SJSA1 (cell line): ENCODE measurements at regions not wholly inside any gene's neighbourhood (a gene's known extent, or its start where the extent isn't known, plus 50 kb on each side); places are given as distances from the start of the nearest gene placed in this dataset.
A peak's percentile ranks its signal among the peaks of the same experiment; 100 is the strongest.

Source experiments
- DNase-seq, 2 experiments: peaks; one replicate each; pipeline ENCODE4 v3.0.0-alpha.2; 2015 to 2020; ENCODE audit warnings: low spot score in 2 of 2, low read depth in 1 of 2
- H3K27ac ChIP-seq: fragments of 250-450 bp; sonication (Bioruptor Pico); 2 replicates; pipeline ENCODE4 v1.5.1; 2020; ENCODE audit warnings: mild to moderate bottlenecking, moderate library complexity
- H3K27me3 ChIP-seq: fragments of 250-450 bp; sonication (Bioruptor Pico); replicated peaks from 2 replicates; pipeline ENCODE4 v1.5.1; 2020; ENCODE audit warnings: mild to moderate bottlenecking, moderate library complexity
- H3K36me3 ChIP-seq: fragments of 250-450 bp; sonication (Bioruptor Pico); 2 replicates; pipeline ENCODE4 v1.5.1; 2020; ENCODE audit warnings: mild to moderate bottlenecking
- H3K4me1 ChIP-seq: fragments of 250-450 bp; sonication (Bioruptor Pico); replicated peaks from 2 replicates; pipeline ENCODE4 v1.6.1; 2021; ENCODE audit warnings: mild to moderate bottlenecking
- H3K4me3 ChIP-seq: fragments of 250-450 bp; sonication (Bioruptor Pico); 2 replicates; pipeline ENCODE4 v1.5.1; 2020; ENCODE audit warnings: mild to moderate bottlenecking
- H3K9me3 ChIP-seq: fragments of 250-450 bp; sonication (Bioruptor Pico); replicated peaks from 2 replicates; pipeline ENCODE4 v1.5.1; 2020; ENCODE audit warnings: mild to moderate bottlenecking

GRCh38 chr6:166040292-166040691 is 127.4 kb downstream of the TBXT start:
- Histone ChIP-seq H3K36me3 (no peaks in the 10 kb centered on the region), H3K27ac (no peak overlapping the region), H3K4me3 (no peak overlapping the region), H3K9me3 (no peaks in the 10 kb centered on the region), H3K4me1 (peaks cover 3% of the 10 kb centered on the region), H3K27me3 (no peaks in the 10 kb centered on the region)
- DNase-seq: no peak

- Histone ChIP-seq H3K4me3 (no peak overlapping the region), H3K27me3 (no peaks in the 10 kb centered on the region), H3K36me3 (no peaks in the 10 kb centered on the region), H3K4me1 (peaks cover 7% of the 10 kb centered on the region; the same call in 1 of the 2 replicates), H3K9me3 (no peaks in the 10 kb centered on the region), H3K27ac (no peak overlapping the region)
- DNase-seq: no peak
Measured at GRCh38 chr6:166036316-166037095, 131.1 kb downstream of the TBXT start.

GRCh38 chr6:166032366-166033200 is 135.1 kb downstream of the TBXT start:
- Histone ChIP-seq H3K4me3 (no peak overlapping the region), H3K4me1 (peaks cover 26% of the 10 kb centered on the region), H3K36me3 (no peaks in the 10 kb centered on the region), H3K27ac (no peak overlapping the region), H3K9me3 (no peaks in the 10 kb centered on the region), H3K27me3 (no peaks in the 10 kb centered on the region)
- DNase-seq: peak in 1 of 2 experiments; percentile 44

GRCh38 chr6:166031275-166031674 is 136.4 kb downstream of the TBXT start:
- Histone ChIP-seq H3K9me3 (no peaks in the 10 kb centered on the region), H3K4me1 (peaks cover 31% of the 10 kb centered on the region)
- DNase-seq: no peak

GRCh38 chr6:166029506-166029905 is 138.1 kb downstream of the TBXT start:
- H3K27ac ChIP-seq: no peak overlapping the region
- DNase-seq: no peak
- H3K36me3 ChIP-seq: no peaks in the 10 kb centered on the region
- peaks cover 49% of the 10 kb centered on the region for H3K4me1 ChIP-seq
- no peaks in the 10 kb centered on the region for H3K27me3 ChIP-seq
- no peaks in the 10 kb centered on the region for H3K9me3 ChIP-seq
- no peak overlapping the region for H3K4me3 ChIP-seq

More at GRCh38 chr6:166031275-166031674, 136.4 kb downstream of the TBXT start:
- H3K27me3 ChIP-seq: no peaks in the 10 kb centered on the region
- no peak overlapping the region for H3K4me3 ChIP-seq
- no peaks in the 10 kb centered on the region for H3K36me3 ChIP-seq
- H3K27ac ChIP-seq: no peak overlapping the region

GRCh38 chr6:166027761-166028160 is 139.9 kb downstream of the TBXT start:
- Histone ChIP-seq H3K27ac (no peak overlapping the region), H3K4me3 (no peak overlapping the region), H3K9me3 (no peaks in the 10 kb centered on the region), H3K4me1 (peaks cover 50% of the 10 kb centered on the region), H3K27me3 (no peaks in the 10 kb centered on the region), H3K36me3 (no peaks in the 10 kb centered on the region)
- no peak for DNase-seq

- H3K4me3 ChIP-seq: no peak overlapping the region
- H3K27ac ChIP-seq: peak overlapping the region; percentile 97; the same call in 1 of the 2 replicates
- H3K9me3 ChIP-seq: no peaks in the 10 kb centered on the region
- no peaks in the 10 kb centered on the region for H3K36me3 ChIP-seq
- DNase-seq: no peak
- H3K27me3 ChIP-seq: no peaks in the 10 kb centered on the region
- peaks cover 46% of the 10 kb centered on the region for H3K4me1 ChIP-seq
Measured at GRCh38 chr6:166026586-166027126, 141.0 kb downstream of the TBXT start.

GRCh38 chr6:166025149-166025898 is 142.3 kb downstream of the TBXT start:
- Histone ChIP-seq H3K27me3 (no peaks in the 10 kb centered on the region), H3K27ac (peak overlapping the region; percentile 97), H3K4me1 (peaks cover 46% of the 10 kb centered on the region), H3K4me3 (no peak overlapping the region), H3K9me3 (no peaks in the 10 kb centered on the region), H3K36me3 (no peaks in the 10 kb centered on the region)
- DNase-seq: peak; percentile 76 to 91

- DNase-seq: no peak
- H3K36me3 ChIP-seq: no peaks in the 10 kb centered on the region
- no peak overlapping the region for H3K4me3 ChIP-seq
- H3K4me1 ChIP-seq: peaks cover 37% of the 10 kb centered on the region
- H3K27ac ChIP-seq: peak overlapping the region; percentile 97
- no peaks in the 10 kb centered on the region for H3K27me3 ChIP-seq
- H3K9me3 ChIP-seq: no peaks in the 10 kb centered on the region
Measured at GRCh38 chr6:166024252-166024651, 143.4 kb downstream of the TBXT start.

GRCh38 chr6:166023273-166023989 is 144.2 kb downstream of the TBXT start:
- H3K36me3 ChIP-seq: no peaks in the 10 kb centered on the region
- H3K4me3 ChIP-seq: no peak overlapping the region
- no peak for DNase-seq
- H3K27ac ChIP-seq: no peak overlapping the region
- no peaks in the 10 kb centered on the region for H3K27me3 ChIP-seq
- peaks cover 31% of the 10 kb centered on the region for H3K4me1 ChIP-seq
- H3K9me3 ChIP-seq: no peaks in the 10 kb centered on the region

- H3K27me3 ChIP-seq: no peaks in the 10 kb centered on the region
- H3K4me3 ChIP-seq: no peak overlapping the region
- H3K36me3 ChIP-seq: no peaks in the 10 kb centered on the region
- H3K9me3 ChIP-seq: no peaks in the 10 kb centered on the region
- H3K27ac ChIP-seq: no peak overlapping the region
- no peak for DNase-seq
- peaks cover 23% of the 10 kb centered on the region for H3K4me1 ChIP-seq
Measured at GRCh38 chr6:166021429-166021828, 146.2 kb downstream of the TBXT start.

GRCh38 chr6:166019214-166019613 is 148.4 kb downstream of the TBXT start:
- DNase-seq: no peak
- H3K27ac ChIP-seq: no peak overlapping the region

More at GRCh38 chr6:166019214-166019613, 148.4 kb downstream of the TBXT start:
- Histone ChIP-seq H3K9me3 (no peaks in the 10 kb centered on the region), H3K4me3 (no peak overlapping the region), H3K36me3 (no peaks in the 10 kb centered on the region), H3K27me3 (no peaks in the 10 kb centered on the region), H3K4me1 (peaks cover under 1% of the 10 kb centered on the region)
